ENCODE measurements at regions not wholly inside any gene's neighbourhood (a gene's known extent, or its start where the extent isn't known, plus 50 kb on each side); places are given as distances from the start of the nearest gene placed in this dataset.

DNA sequence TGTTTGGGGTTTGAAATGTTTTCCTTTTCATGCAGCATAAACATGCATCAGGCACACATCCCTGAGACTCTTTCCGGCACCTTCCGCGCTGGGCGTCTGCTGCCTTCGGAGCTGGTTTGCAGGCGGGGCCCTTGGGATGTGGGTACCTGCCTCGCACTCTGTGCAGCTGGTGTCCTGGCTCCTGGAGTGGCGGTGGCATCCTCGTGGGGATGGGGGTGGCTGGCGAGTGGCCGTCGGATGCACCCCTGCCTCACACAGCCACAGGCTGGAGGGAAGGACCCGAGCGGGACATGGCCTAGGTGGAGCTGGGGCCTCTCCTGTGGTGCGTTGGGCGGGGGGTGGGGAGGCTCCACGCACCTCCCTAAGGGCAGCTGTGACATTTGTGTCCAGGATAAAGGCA lies 68.5 kb upstream of the ADGRA1 start:
- H3K9me3 ChIP-seq: no peaks in the 10 kb centered on the region
- no peaks in the 10 kb centered on the region for H3K4me1 ChIP-seq
- H3K27me3 ChIP-seq (ENCODE audit: insufficient read depth in 3 of 3, low read length in 2 of 3): peaks cover 0 to 27% (median 7%) of the 10 kb centered on the region in 3 donors
- TF ChIP-seq, protein P1, sequence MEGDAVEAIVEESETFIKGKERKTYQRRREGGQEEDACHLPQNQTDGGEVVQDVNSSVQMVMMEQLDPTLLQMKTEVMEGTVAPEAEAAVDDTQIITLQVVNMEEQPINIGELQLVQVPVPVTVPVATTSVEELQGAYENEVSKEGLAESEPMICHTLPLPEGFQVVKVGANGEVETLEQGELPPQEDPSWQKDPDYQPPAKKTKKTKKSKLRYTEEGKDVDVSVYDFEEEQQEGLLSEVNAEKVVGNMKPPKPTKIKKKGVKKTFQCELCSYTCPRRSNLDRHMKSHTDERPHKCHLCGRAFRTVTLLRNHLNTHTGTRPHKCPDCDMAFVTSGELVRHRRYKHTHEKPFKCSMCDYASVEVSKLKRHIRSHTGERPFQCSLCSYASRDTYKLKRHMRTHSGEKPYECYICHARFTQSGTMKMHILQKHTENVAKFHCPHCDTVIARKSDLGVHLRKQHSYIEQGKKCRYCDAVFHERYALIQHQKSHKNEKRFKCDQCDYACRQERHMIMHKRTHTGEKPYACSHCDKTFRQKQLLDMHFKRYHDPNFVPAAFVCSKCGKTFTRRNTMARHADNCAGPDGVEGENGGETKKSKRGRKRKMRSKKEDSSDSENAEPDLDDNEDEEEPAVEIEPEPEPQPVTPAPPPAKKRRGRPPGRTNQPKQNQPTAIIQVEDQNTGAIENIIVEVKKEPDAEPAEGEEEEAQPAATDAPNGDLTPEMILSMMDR (IDR thresholded peaks at IDR 0.05): no peak
- H3K36me3 ChIP-seq (ENCODE audit: insufficient read depth in 1 of 2, low read depth in 1 of 2): no peaks in the 10 kb centered on the region
- no peak overlapping the region for H3K27ac ChIP-seq
- intact Hi-C loops (cut with DNase I): no loop called here
- 84 to 89% (median 84%) methylated on average over 17 of the region's 17 CpGs for WGBS, 3 donors
- DNase-seq (no peak), ATAC-seq (no peak)
- H3K4me3 ChIP-seq: no peak overlapping the region

DNA sequence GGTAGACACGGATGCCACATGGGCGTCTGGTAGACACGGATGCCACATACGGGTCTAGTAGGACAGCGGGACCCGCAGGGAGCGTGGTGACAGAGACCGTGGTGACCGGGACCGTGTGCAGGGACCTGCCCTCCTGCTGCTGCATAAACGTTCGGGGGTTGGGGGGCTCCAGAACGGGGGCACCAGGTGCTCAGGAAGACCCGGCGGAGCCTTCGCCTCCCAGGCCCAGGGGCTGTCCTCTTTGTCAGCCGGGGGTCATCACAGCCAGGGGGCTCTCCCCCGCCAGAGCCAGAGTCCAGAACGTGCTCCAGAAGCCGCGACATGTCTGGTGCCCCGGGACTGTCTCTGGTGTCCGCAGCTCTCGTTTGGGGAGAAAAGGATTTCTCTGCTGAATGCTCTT lies 69.2 kb upstream of the ADGRA1 start:
- H3K9me3 ChIP-seq: no peaks in the 10 kb centered on the region
- no peak for DNase-seq
- H3K27me3 ChIP-seq (ENCODE audit: insufficient read depth in 3 of 3, low read length in 2 of 3): peaks cover 0 to 33% (median 7%) of the 10 kb centered on the region in 3 donors
- intact Hi-C loops (cut with DNase I): no loop called here
- H3K27ac ChIP-seq: no peak overlapping the region
- no peak for ATAC-seq
- WGBS, 3 donors: 80% methylated on average over 24 of the region's 24 CpGs
- TF ChIP-seq, protein P1 (IDR thresholded peaks at IDR 0.05): no peak
- no peak overlapping the region for H3K4me3 ChIP-seq
- H3K4me1 ChIP-seq: no peaks in the 10 kb centered on the region
- H3K36me3 ChIP-seq (ENCODE audit: insufficient read depth in 1 of 2, low read depth in 1 of 2): no peaks in the 10 kb centered on the region

DNA sequence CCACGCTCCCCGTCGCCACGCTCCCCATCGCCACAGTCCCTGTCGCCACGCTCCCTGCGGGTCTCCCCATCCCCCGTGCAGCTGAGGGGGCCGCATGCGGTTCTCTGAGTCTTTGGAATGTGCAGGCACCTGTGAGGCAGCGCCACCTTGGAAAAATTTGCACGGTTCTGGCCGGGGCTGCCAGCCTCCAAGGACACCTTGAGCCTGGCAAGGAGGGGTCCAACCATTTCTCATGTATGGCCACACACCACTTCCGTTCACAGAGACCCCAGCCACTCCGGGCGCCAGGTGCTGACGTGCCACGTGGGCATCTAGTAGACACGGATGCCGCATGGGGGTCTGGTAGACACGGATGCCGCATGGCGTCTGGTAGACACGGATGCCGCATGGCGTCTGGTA lies 70.5 kb upstream of the ADGRA1 start:
- TF ChIP-seq, protein P1 (IDR thresholded peaks at IDR 0.05): no peak
- Histone ChIP-seq H3K4me3 (no peak overlapping the region), H3K36me3 (ENCODE audit: insufficient read depth in 1 of 2, low read depth in 1 of 2) (no peaks in the 10 kb centered on the region), H3K4me1 (no peaks in the 10 kb centered on the region), H3K27me3 (ENCODE audit: insufficient read depth in 3 of 3, low read length in 2 of 3) (peaks cover 0 to 24% (median 7%) of the 10 kb centered on the region in 3 donors), H3K27ac (no peak overlapping the region), H3K9me3 (no peaks in the 10 kb centered on the region)
- WGBS, 3 donors: 89 to 93% (median 93%) methylated on average over 24 to 27 of the region's 27 CpGs
- DNase-seq (no peak), ATAC-seq (no peak)
- intact Hi-C loops (cut with DNase I): no loop called here

DNA sequence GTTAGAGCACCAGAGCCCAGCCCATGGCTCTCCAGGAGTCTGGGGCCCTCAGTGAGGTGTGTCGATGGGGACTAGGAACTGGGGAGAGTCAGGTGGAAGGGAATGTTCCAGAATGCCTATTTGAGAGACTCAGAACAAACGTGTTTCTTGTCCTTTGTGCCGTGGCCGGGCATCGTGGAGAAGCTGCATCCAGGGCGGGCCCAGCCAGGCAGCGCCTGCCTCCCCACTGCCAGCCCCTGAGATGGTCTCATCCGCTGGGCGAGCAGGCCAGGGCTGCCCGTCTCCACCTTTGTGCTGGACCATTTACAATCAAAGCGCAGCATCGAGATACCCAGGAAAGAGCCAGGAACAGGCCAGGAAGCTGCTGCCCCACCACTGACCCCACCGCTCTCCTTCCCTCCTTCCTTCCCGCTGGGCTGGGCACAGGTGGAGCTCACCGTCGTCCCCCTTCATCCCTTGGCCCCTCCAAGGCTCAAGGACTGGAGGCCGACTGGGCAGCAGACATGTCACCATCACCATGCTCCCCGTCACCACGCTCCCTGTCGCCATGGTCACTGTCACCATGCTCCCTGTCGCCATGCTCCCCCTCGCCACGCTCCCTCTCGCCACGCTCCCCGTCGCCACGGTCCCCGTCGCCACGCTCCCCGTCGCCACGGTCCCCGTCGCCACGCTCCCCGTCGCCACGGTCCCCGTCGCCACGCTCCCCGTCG lies 71.1 kb upstream of the ADGRA1 start:
- H3K9me3 ChIP-seq: no peaks in the 10 kb centered on the region
- TF ChIP-seq, protein P1 (IDR thresholded peaks at IDR 0.05): no peak
- intact Hi-C loops (cut with DNase I): no loop called here
- H3K4me3 ChIP-seq: no peak overlapping the region
- DNase-seq: no peak
- ATAC-seq: no peak
- WGBS, 3 donors: 92 to 95% (median 94%) methylated on average over 45 of the region's 45 CpGs
- H3K36me3 ChIP-seq (ENCODE audit: insufficient read depth in 1 of 2, low read depth in 1 of 2): no peaks in the 10 kb centered on the region
- no peak overlapping the region for H3K27ac ChIP-seq
- peaks cover 0 to 20% (median 7%) of the 10 kb centered on the region in 3 donors for H3K27me3 ChIP-seq (ENCODE audit: insufficient read depth in 3 of 3, low read length in 2 of 3)
- H3K4me1 ChIP-seq: no peaks in the 10 kb centered on the region
